ENCODE measurements at regions not wholly inside any gene's neighbourhood (a gene's known extent, or its start where the extent isn't known, plus 50 kb on each side); places are given as distances from the start of the nearest gene placed in this dataset.

- RAD21 ChIA-PET (ENCODE audit: low non-redundant PET in 1 of 2, low total read pairs in 2 of 2, uncharacterized antibody in 2 of 2, unreplicated experiment in 2 of 2), result no interaction called here
- H3K4me3 ChIP-seq (replicated peaks in 1 of 2; ENCODE audit: low read depth in 1 of 2, low read length in 2 of 2), result no peak overlapping the region
- no peak for DNase-seq (ENCODE audit: low read depth, low spot score)
- BruUV-seq (replicated peaks), result no TSS peak
- no peak overlapping the region for H2AFZ ChIP-seq (ENCODE audit: low read depth, low read length, poor library complexity, severe bottlenecking)
- no peaks in the 10 kb centered on the region for H3K9me2 ChIP-seq (ENCODE audit: insufficient read depth)
- no peak for TF ChIP-seq SRF (IDR thresholded peaks at IDR 0.05; ENCODE audit: low read depth)
- no peak for TF ChIP-seq ZNF274 (IDR thresholded peaks at IDR 0.05; ENCODE audit: low read depth, low read length)
- no peak for TF ChIP-seq EZH2phosphoT487 (IDR thresholded peaks at IDR 0.05; ENCODE audit: borderline replicate concordance)
- no peak for TF ChIP-seq RAD21 (IDR thresholded peaks at IDR 0.05; ENCODE audit: low read depth)
- TF ChIP-seq, protein P1, sequence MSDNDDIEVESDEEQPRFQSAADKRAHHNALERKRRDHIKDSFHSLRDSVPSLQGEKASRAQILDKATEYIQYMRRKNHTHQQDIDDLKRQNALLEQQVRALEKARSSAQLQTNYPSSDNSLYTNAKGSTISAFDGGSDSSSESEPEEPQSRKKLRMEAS (IDR thresholded peaks at IDR 0.05), result no peak
- no peak for TF ChIP-seq EGR1 (IDR thresholded peaks at IDR 0.05; ENCODE audit: low read depth)
- TF ChIP-seq CBX3 (IDR thresholded peaks at IDR 0.05; ENCODE audit: low read depth), result no peak
- no peak for TF ChIP-seq YY1 (IDR thresholded peaks at IDR 0.05; ENCODE audit: extremely low read depth, insufficient replicate concordance, low read depth, low read length)
- no peak for TF ChIP-seq ELF1 (IDR thresholded peaks at IDR 0.05; ENCODE audit: borderline replicate concordance, low read depth)
- CTCF ChIA-PET, result no interaction called here
- H3K79me2 ChIP-seq (ENCODE audit: insufficient read depth, low read length), result no peaks in the 10 kb centered on the region
- no peak overlapping the region for H3K4me2 ChIP-seq (ENCODE audit: low read length)
- H3K36me3 ChIP-seq (ENCODE audit: control insufficient read depth in 1 of 2, insufficient read depth in 2 of 2, low read length in 2 of 2), result no peaks in the 10 kb centered on the region
- H3K27ac ChIP-seq (ENCODE audit: low read depth, low read length), result no peak overlapping the region
- H3K27me3 ChIP-seq (ENCODE audit: insufficient read depth, low read length), result peaks cover 10% of the 10 kb centered on the region
- intact Hi-C loops (cut with micrococcal nuclease), result no loop called here
- no peaks in the 10 kb centered on the region for H3K9me3 ChIP-seq (ENCODE audit: control insufficient read depth in 1 of 2, insufficient read depth in 1 of 2, low read depth in 1 of 2, low read length in 2 of 2)
- no peak overlapping the region for H3K9ac ChIP-seq (ENCODE audit: low read length)
- no peaks in the 10 kb centered on the region for H3K4me1 ChIP-seq (ENCODE audit: control insufficient read depth in 1 of 2, insufficient read depth in 2 of 2, low read length in 2 of 2)
- no peaks in the 10 kb centered on the region for H4K20me1 ChIP-seq (ENCODE audit: insufficient read depth)
- POLR2A ChIA-PET, result no interaction called here
- ATAC-seq, result no peak
Measured at GRCh38 chr9:90017679-90018078, 412.9 kb downstream of the GADD45G start.

DNA sequence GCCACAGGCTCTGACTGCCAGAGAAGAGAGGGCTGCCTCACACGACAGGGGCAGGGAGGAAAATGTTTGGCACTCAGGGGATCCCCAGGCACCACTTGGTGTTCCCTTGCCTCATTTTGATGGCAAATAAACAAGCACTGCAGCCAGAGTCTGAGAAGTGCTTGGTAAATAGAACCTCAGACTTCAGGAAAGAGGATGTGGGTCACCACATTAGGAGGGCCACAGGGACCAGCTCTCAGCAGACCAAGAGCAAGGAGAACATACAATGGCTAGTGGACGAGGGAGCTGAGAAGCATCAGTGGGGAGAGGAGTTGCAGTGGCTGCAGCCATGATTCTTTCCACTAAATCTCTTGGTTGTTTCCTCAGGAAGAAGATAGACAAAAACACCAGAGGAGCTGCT, 413.9 kb downstream of the GADD45G start:
- Histone ChIP-seq H3K9me3 (ENCODE audit: control insufficient read depth in 1 of 2, insufficient read depth in 1 of 2, low read depth in 1 of 2, low read length in 2 of 2) (no peaks in the 10 kb centered on the region), H3K27ac (ENCODE audit: low read depth, low read length) (no peak overlapping the region), H4K20me1 (ENCODE audit: insufficient read depth) (no peaks in the 10 kb centered on the region), H3K36me3 (ENCODE audit: control insufficient read depth in 1 of 2, insufficient read depth in 2 of 2, low read length in 2 of 2) (no peaks in the 10 kb centered on the region), H3K4me1 (ENCODE audit: control insufficient read depth in 1 of 2, insufficient read depth in 2 of 2, low read length in 2 of 2) (no peaks in the 10 kb centered on the region), H3K27me3 (ENCODE audit: insufficient read depth, low read length) (peaks cover 10% of the 10 kb centered on the region), H3K9ac (ENCODE audit: low read length) (no peak overlapping the region), H3K79me2 (ENCODE audit: insufficient read depth, low read length) (no peaks in the 10 kb centered on the region), H2AFZ (ENCODE audit: low read depth, low read length, poor library complexity, severe bottlenecking) (no peak overlapping the region), H3K4me3 (replicated peaks in 1 of 2; ENCODE audit: low read depth in 1 of 2, low read length in 2 of 2) (no peak overlapping the region), H3K9me2 (ENCODE audit: insufficient read depth) (no peaks in the 10 kb centered on the region), H3K4me2 (ENCODE audit: low read length) (no peak overlapping the region)
- intact Hi-C loops (cut with micrococcal nuclease), result no loop called here
- POLR2A ChIA-PET, result no interaction called here
- ATAC-seq (no peak), DNase-seq (ENCODE audit: low read depth, low spot score) (no peak)
- TF ChIP-seq ATF3 (IDR thresholded peaks at IDR 0.05), result no peak
- no peak for TF ChIP-seq ZNF274 (IDR thresholded peaks at IDR 0.05; ENCODE audit: low read depth, low read length)
- no peak for TF ChIP-seq EZH2 (IDR thresholded peaks at IDR 0.05)
- no peak for TF ChIP-seq SIN3A (IDR thresholded peaks at IDR 0.05; ENCODE audit: low read depth)
- TF ChIP-seq RAD21 (IDR thresholded peaks at IDR 0.05; ENCODE audit: low read depth), result no peak
- no peak for TF ChIP-seq JUND (IDR thresholded peaks at IDR 0.05)
- TF ChIP-seq POLR2A (IDR thresholded peaks at IDR 0.05; ENCODE audit: borderline replicate concordance, extremely low read depth, insufficient read depth, insufficient read length), result no peak
- BruUV-seq (replicated peaks), result no TSS peak
- CTCF ChIA-PET, result no interaction called here
- RAD21 ChIA-PET (ENCODE audit: low non-redundant PET in 1 of 2, low total read pairs in 2 of 2, uncharacterized antibody in 2 of 2, unreplicated experiment in 2 of 2), result no interaction called here
